22Rv1 (cell line): ENCODE measurements at regions not wholly inside any gene's neighbourhood (a gene's known extent, or its start where the extent isn't known, plus 50 kb on each side); places are given as distances from the start of the nearest gene placed in this dataset.

ENCODE experiments used
- ZFX ChIP-seq: fragments of 450-650 bp; IDR thresholded peaks from 2 replicates; pipeline ENCODE4 v1.6.1; 2017; ENCODE audit warnings: antibody characterized with exemption, borderline replicate concordance
- TF ChIP-seq, protein P1 (sequence below): fragments of 450-650 bp; IDR thresholded peaks from 2 replicates; pipeline ENCODE4 v1.5.1; 2017; ENCODE audit warnings: mild to moderate bottlenecking

DNA sequence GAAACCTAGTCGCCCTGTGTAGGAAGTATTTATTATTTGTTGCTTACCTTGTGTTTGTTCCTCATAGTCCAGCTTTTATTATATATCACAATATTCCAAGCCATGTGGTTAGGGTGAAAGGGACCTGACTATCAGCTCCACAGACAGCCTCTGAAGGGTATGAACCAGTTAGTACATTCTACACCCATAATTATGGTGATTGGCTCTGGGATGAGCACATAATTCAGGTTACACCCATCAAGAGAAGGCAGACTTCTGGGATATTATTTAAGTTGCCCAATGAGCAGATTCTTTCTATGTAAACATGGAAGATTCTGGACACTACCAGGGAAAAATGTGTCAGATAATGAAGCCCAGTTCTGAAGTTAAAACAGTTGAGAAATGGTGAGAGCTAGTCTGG is 168.0 kb downstream of the KIF4B start:
- TF ChIP-seq, protein P1, sequence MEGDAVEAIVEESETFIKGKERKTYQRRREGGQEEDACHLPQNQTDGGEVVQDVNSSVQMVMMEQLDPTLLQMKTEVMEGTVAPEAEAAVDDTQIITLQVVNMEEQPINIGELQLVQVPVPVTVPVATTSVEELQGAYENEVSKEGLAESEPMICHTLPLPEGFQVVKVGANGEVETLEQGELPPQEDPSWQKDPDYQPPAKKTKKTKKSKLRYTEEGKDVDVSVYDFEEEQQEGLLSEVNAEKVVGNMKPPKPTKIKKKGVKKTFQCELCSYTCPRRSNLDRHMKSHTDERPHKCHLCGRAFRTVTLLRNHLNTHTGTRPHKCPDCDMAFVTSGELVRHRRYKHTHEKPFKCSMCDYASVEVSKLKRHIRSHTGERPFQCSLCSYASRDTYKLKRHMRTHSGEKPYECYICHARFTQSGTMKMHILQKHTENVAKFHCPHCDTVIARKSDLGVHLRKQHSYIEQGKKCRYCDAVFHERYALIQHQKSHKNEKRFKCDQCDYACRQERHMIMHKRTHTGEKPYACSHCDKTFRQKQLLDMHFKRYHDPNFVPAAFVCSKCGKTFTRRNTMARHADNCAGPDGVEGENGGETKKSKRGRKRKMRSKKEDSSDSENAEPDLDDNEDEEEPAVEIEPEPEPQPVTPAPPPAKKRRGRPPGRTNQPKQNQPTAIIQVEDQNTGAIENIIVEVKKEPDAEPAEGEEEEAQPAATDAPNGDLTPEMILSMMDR: no peak
- no peak for TF ChIP-seq ZFX
